Neural cell (in vitro differentiated cells): ENCODE measurements at regions not wholly inside any gene's neighbourhood (a gene's known extent, or its start where the extent isn't known, plus 50 kb on each side); places are given as distances from the start of the nearest gene placed in this dataset.

Source experiments
- H2AFZ ChIP-seq: fragments of 200-600, 300-800 bp; sonication (generic), shearing (Covaris generic); 2 replicates; pipeline ENCODE4 v1.6.0; 2014; ENCODE audit warnings: low read depth, mild to moderate bottlenecking, antibody characterized with exemption, low read length, moderate library complexity
- H3F3A ChIP-seq: fragments of 200-600 bp; shearing (Covaris generic); 2 replicates; pipeline ENCODE4 v1.6.1; 2016; ENCODE audit warnings: mild to moderate bottlenecking, moderate library complexity, mixed read lengths, antibody characterized with exemption, low read length; ENCODE audit not compliant: insufficient read depth, poor library complexity, severe bottlenecking
- H3K27ac ChIP-seq: fragments of 200-600, 300-800 bp; sonication (generic), shearing (Covaris generic); 2 replicates; pipeline ENCODE4 v1.5.1; 2014; ENCODE audit warnings: mild to moderate bottlenecking, low read length, moderate library complexity
- H3K27me3 ChIP-seq: fragments of 300-800, 200-600 bp; sonication (generic), shearing (Covaris generic); 2 replicates; pipeline ENCODE4 v1.6.0; 2014; ENCODE audit warnings: mild to moderate bottlenecking, low read depth, low read length, moderate library complexity; ENCODE audit not compliant: insufficient read depth
- H3K36me3 ChIP-seq: fragments of 300-800, 200-600 bp; sonication (generic), shearing (Covaris generic); 2 replicates; pipeline ENCODE4 v1.5.1; 2014; ENCODE audit warnings: mild to moderate bottlenecking, antibody characterized with exemption, low read length, moderate library complexity; ENCODE audit not compliant: insufficient read depth
- H3K4me2 ChIP-seq: fragments of 300-800, 200-600 bp; sonication (generic), shearing (Covaris generic); 2 replicates; pipeline ENCODE4 v1.6.0; 2014; ENCODE audit warnings: mild to moderate bottlenecking, low read length
- H3K4me3 ChIP-seq: fragments of 300-800, 200-600 bp; sonication (generic), shearing (Covaris generic); 2 replicates; pipeline ENCODE4 v1.5.1; 2014; ENCODE audit warnings: mild to moderate bottlenecking, low read length, moderate library complexity
- H3K79me2 ChIP-seq: fragments of 200-600 bp; shearing (Covaris generic); replicated peaks from 2 replicates; pipeline ENCODE4 v1.6.0; 2014; ENCODE audit warnings: mild to moderate bottlenecking, low read length, moderate library complexity; ENCODE audit not compliant: insufficient read depth
- H3K9ac ChIP-seq: fragments of 300-800, 200-600 bp; sonication (generic), shearing (Covaris generic); 2 replicates; pipeline ENCODE4 v1.6.1; 2016; ENCODE audit warnings: mild to moderate bottlenecking, low read length, mixed read lengths
- H3K9me2 ChIP-seq: fragments of 200-600 bp; shearing (Covaris generic); 2 replicates; pipeline ENCODE4 v1.6.1; 2016; ENCODE audit warnings: mild to moderate bottlenecking, low read length, mixed read lengths; ENCODE audit not compliant: insufficient read depth
- H3K9me3 ChIP-seq: fragments of 200-600, 300-800 bp; sonication (generic), shearing (Covaris generic); 2 replicates; pipeline ENCODE4 v1.6.1; 2016; ENCODE audit warnings: mild to moderate bottlenecking, mixed run types, low read length, moderate library complexity, mixed read lengths
- H4K20me1 ChIP-seq: fragments of 200-600 bp; shearing (Covaris generic); 2 replicates; pipeline ENCODE4 v1.6.1; 2016; ENCODE audit warnings: mild to moderate bottlenecking, mixed run types; ENCODE audit not compliant: insufficient read depth
- CTCF ChIP-seq: fragments of 450-650 bp; IDR thresholded peaks from 2 replicates; pipeline ENCODE4 v1.5.1; 2014; ENCODE audit warnings: antibody characterized with exemption, mild to moderate bottlenecking, moderate library complexity; ENCODE audit not compliant: poor library complexity, severe bottlenecking
- EP300 ChIP-seq: fragments of 450-650 bp; conservative IDR thresholded peaks from 2 replicates; pipeline ENCODE4 v1.6.1; 2014; ENCODE audit warnings: antibody characterized with exemption, mild to moderate bottlenecking, moderate library complexity; ENCODE audit not compliant: poor library complexity, severe bottlenecking
- EZH2 ChIP-seq: fragments of 200-600, 300-800 bp; shearing (Covaris generic), sonication (generic); IDR thresholded peaks from 2 replicates; pipeline ENCODE4 v1.6.1; 2014; ENCODE audit warnings: antibody characterized with exemption, low read length, borderline replicate concordance, mild to moderate bottlenecking; ENCODE audit not compliant: insufficient read depth, poor library complexity, severe bottlenecking
- MXI1 ChIP-seq: fragments of 450-650 bp; conservative IDR thresholded peaks from 2 replicates; pipeline ENCODE4 v1.6.1; 2014; ENCODE audit warnings: antibody characterized with exemption, mild to moderate bottlenecking; ENCODE audit not compliant: poor library complexity, severe bottlenecking
- POLR2AphosphoS5 ChIP-seq: IDR thresholded peaks from 2 replicates; pipeline ENCODE4 v1.6.1; 2012
- RAD21 ChIP-seq: fragments of 450-650 bp; conservative IDR thresholded peaks from 2 replicates; pipeline ENCODE4 v1.6.1; 2014; ENCODE audit warnings: antibody characterized with exemption, mild to moderate bottlenecking, moderate library complexity
- SMC3 ChIP-seq: fragments of 450-650 bp; conservative IDR thresholded peaks from 2 replicates; pipeline ENCODE4 v1.6.1; 2014; ENCODE audit warnings: antibody characterized with exemption, mild to moderate bottlenecking, moderate library complexity; ENCODE audit not compliant: poor library complexity
- TAF1 ChIP-seq: IDR thresholded peaks from 2 replicates; pipeline ENCODE4 v1.6.1; 2012; ENCODE audit warnings: low read depth
- TF ChIP-seq, protein P1 (sequence below): IDR thresholded peaks from 2 replicates; pipeline ENCODE4 v1.6.1; 2012; ENCODE audit warnings: borderline replicate concordance

DNA sequence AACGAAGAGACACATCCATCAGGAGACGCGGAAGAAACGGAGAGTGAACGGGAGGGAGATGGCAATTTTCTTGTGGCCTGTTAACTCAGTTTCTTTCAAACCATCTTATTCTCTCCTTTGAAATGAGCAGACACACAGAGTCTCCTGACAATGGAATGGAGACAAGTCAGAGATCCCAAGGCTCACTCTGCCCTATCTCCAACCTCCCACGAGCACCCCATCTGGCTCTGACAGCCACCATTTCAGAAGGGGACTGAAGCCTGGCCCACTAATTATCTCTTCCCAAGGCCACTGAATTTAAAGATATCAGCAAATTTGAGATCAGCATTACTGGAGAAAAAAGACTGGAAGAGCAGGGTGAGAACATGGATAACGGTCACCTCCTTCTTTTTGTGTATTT, 215.6 kb downstream of the DHX15 start:
- no peaks in the 10 kb centered on the region for H3F3A ChIP-seq
- H2AFZ ChIP-seq: no peak overlapping the region
- H3K27me3 ChIP-seq: no peaks in the 10 kb centered on the region
- no peaks in the 10 kb centered on the region for H4K20me1 ChIP-seq
- H3K36me3 ChIP-seq: no peaks in the 10 kb centered on the region
- no peaks in the 10 kb centered on the region for H3K9me3 ChIP-seq
- H3K79me2 ChIP-seq: no peaks in the 10 kb centered on the region
- H3K4me2 ChIP-seq: no peak overlapping the region
- TF ChIP-seq TAF1 (no peak), RAD21 (no peak), MXI1 (no peak), CTCF (no peak), SMC3 (no peak), POLR2AphosphoS5 (no peak), EP300 (no peak), EZH2 (no peak)
- TF ChIP-seq, protein P1, sequence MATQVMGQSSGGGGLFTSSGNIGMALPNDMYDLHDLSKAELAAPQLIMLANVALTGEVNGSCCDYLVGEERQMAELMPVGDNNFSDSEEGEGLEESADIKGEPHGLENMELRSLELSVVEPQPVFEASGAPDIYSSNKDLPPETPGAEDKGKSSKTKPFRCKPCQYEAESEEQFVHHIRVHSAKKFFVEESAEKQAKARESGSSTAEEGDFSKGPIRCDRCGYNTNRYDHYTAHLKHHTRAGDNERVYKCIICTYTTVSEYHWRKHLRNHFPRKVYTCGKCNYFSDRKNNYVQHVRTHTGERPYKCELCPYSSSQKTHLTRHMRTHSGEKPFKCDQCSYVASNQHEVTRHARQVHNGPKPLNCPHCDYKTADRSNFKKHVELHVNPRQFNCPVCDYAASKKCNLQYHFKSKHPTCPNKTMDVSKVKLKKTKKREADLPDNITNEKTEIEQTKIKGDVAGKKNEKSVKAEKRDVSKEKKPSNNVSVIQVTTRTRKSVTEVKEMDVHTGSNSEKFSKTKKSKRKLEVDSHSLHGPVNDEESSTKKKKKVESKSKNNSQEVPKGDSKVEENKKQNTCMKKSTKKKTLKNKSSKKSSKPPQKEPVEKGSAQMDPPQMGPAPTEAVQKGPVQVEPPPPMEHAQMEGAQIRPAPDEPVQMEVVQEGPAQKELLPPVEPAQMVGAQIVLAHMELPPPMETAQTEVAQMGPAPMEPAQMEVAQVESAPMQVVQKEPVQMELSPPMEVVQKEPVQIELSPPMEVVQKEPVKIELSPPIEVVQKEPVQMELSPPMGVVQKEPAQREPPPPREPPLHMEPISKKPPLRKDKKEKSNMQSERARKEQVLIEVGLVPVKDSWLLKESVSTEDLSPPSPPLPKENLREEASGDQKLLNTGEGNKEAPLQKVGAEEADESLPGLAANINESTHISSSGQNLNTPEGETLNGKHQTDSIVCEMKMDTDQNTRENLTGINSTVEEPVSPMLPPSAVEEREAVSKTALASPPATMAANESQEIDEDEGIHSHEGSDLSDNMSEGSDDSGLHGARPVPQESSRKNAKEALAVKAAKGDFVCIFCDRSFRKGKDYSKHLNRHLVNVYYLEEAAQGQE: no peak
- no peak overlapping the region for H3K27ac ChIP-seq
- H3K4me3 ChIP-seq: no peak overlapping the region
- H3K9ac ChIP-seq: no peak overlapping the region
- no peaks in the 10 kb centered on the region for H3K9me2 ChIP-seq

- Histone ChIP-seq H3F3A (no peaks in the 10 kb centered on the region), H3K4me2 (no peak overlapping the region), H3K27me3 (no peaks in the 10 kb centered on the region), H3K27ac (no peak overlapping the region), H2AFZ (no peak overlapping the region), H3K79me2 (no peaks in the 10 kb centered on the region), H4K20me1 (no peaks in the 10 kb centered on the region), H3K4me3 (no peak overlapping the region), H3K36me3 (no peaks in the 10 kb centered on the region), H3K9me3 (no peaks in the 10 kb centered on the region), H3K9me2 (no peaks in the 10 kb centered on the region), H3K9ac (no peak overlapping the region)
- TF ChIP-seq, protein P1: no peak
- TF ChIP-seq SMC3 (no peak), TAF1 (no peak), EP300 (no peak), CTCF (no peak), EZH2 (no peak), MXI1 (no peak), RAD21 (no peak), POLR2AphosphoS5 (no peak)
Measured at GRCh38 chr4:24364852-24365251, 219.5 kb downstream of the DHX15 start.
